ENCODE measurements at regions not wholly inside any gene's neighbourhood (a gene's known extent, or its start where the extent isn't known, plus 50 kb on each side); places are given as distances from the start of the nearest gene placed in this dataset.

DNA sequence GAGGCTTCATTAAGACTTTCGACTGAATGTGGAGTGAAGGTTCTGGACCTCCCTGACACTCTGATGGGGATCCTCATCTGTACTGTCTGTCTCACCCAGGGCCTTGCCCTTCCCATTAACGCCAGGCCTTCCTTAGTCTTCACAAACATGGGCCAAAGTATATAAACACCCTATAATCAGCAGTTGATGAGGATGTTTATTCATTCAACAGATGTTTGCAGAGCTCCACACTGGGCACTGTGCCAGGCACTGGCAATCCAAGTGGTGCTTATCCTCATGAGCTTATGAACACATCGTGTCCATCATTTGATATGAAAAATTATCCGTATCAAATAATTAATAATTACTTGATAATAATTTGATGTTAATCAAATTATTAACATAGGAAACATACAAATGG, 454.4 kb downstream of the FUT8 start:
- Histone ChIP-seq H3K9me3 (replicated peaks) (no peaks in the 10 kb centered on the region), H3K27ac (no peak overlapping the region), H3K36me3 (no peaks in the 10 kb centered on the region), H3K4me1 (replicated peaks) (no peaks in the 10 kb centered on the region), H3K27me3 (replicated peaks) (no peaks in the 10 kb centered on the region), H3K4me3 (no peak overlapping the region)
- DNase-seq (ENCODE audit: low read depth in 1 of 2, low spot score in 2 of 2) = no peak

DNA sequence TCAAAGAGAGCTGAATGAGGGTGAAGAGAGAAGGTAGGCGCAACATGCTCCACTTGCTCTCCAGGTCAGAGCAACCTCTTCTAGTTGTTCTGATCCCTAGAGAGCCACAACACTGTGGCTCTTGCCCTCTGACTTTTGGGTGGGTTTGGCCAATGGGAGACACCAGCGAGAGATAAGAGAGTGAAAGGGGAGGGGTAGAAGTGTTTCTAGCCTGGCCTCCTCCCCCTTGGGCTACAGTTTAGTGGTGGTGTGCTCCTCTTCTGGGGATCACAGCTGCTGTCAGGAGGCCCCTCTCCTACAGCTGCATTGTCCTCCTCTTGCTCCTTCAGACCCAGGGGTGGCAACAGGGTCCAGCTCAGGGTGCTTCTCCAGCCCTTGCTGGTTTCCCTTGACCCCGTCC, 454.8 kb downstream of the FUT8 start:
- H3K4me3 ChIP-seq = no peak overlapping the region
- no peak overlapping the region for H3K27ac ChIP-seq
- no peaks in the 10 kb centered on the region for H3K9me3 ChIP-seq (replicated peaks)
- H3K4me1 ChIP-seq (replicated peaks) = no peaks in the 10 kb centered on the region
- no peaks in the 10 kb centered on the region for H3K27me3 ChIP-seq (replicated peaks)
- no peak for DNase-seq (ENCODE audit: low read depth in 1 of 2, low spot score in 2 of 2)
- H3K36me3 ChIP-seq = no peaks in the 10 kb centered on the region

DNA sequence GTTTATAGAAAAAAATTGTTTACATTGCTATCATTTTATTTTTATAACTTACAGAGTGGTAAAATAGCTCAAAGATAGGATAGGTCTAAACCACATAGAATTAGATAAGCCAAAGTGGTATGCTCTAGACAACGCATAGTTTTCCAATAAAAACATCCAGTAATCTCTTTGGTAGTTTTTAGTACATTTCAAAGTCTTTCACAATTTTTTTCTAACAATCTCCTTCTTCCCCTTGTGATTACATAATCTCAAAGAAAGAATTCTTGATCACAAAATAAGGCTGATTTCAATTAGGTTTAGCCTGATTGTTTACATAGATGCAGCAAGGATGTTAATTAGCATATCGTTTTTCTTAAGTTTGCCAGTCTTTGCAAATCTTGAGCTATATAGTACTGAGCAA, 460.0 kb downstream of the FUT8 start:
- no peak for DNase-seq (ENCODE audit: low read depth in 1 of 2, low spot score in 2 of 2)

DNA sequence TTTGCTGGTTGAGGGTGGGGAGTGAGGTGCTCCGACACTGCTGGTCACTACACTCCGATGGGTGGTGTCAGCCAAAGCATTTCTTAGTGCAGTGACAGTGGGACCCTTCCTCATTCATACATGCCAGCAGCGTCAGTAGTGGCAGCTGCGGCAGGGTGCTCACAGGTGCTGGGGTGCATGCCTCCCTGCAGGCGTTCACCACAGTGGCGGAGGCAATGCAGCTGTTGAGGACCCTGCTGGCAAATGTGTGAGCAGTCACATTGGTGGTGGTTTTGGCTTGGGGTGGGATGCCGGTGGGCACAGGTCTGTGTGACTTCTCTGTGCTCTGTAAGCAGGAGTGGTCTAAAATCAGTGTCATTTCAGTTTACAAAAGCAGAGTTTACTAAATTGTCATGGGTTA, 464.6 kb downstream of the FUT8 start:
- no peaks in the 10 kb centered on the region for H3K4me1 ChIP-seq (replicated peaks)
- DNase-seq (ENCODE audit: low read depth in 1 of 2, low spot score in 2 of 2) = no peak
- H3K27ac ChIP-seq = no peak overlapping the region
- no peaks in the 10 kb centered on the region for H3K27me3 ChIP-seq (replicated peaks)
- H3K9me3 ChIP-seq (replicated peaks) = no peaks in the 10 kb centered on the region
- H3K36me3 ChIP-seq = no peaks in the 10 kb centered on the region
- no peak overlapping the region for H3K4me3 ChIP-seq

More for the DNA sequence above, 460.0 kb downstream of the FUT8 start:
- Histone ChIP-seq H3K27me3 (replicated peaks) (no peaks in the 10 kb centered on the region), H3K36me3 (no peaks in the 10 kb centered on the region), H3K4me1 (replicated peaks) (no peaks in the 10 kb centered on the region), H3K27ac (no peak overlapping the region), H3K4me3 (no peak overlapping the region), H3K9me3 (replicated peaks) (no peaks in the 10 kb centered on the region)

DNA sequence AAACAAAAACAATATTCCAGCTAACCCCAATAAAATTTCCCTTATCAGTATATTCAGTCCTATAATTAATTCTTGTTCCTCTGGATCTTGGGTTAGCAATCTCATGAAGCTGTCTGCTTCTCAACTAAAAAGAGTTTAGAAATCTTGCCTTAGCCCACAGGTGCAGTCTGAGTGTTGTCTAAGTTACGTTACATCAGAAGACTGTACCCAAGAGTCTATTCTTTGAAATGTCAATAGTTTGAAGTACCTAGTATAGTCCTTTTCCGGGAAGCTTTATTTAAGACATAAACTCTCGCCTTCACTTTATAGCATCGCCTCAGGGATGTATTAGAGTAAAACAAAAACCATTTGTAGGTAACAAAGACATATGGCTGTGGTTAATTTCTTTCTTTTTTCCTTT, 465.1 kb downstream of the FUT8 start:
- Histone ChIP-seq H3K9me3 (replicated peaks) (no peaks in the 10 kb centered on the region), H3K36me3 (no peaks in the 10 kb centered on the region)
- no peak for DNase-seq (ENCODE audit: low read depth in 1 of 2, low spot score in 2 of 2)

DNA sequence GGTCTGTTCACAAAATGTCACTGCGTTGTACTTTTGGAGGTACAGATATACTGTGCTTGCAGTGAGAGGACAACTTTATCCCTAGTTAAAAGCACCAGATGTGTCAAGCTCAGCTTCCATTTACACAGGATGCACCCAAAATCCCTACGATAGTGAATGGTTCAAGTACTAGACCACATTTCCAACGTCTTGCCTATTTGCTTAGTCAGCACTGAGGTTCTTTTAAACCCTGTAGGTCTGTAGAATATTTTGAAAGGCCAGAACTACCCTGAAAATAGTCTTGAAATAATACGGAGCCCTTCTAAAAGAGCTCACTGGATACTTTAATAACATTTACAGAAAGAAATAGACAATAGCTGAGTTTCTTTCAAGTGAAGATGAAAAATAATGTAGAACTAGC, 466.1 kb downstream of the FUT8 start:
- Histone ChIP-seq H3K4me1 (replicated peaks) (no peaks in the 10 kb centered on the region), H3K36me3 (no peaks in the 10 kb centered on the region), H3K4me3 (no peak overlapping the region), H3K27ac (no peak overlapping the region), H3K27me3 (replicated peaks) (no peaks in the 10 kb centered on the region), H3K9me3 (replicated peaks) (no peaks in the 10 kb centered on the region)
- no peak for DNase-seq (ENCODE audit: low read depth in 1 of 2, low spot score in 2 of 2)

More for the DNA sequence above, 465.1 kb downstream of the FUT8 start:
- no peak overlapping the region for H3K4me3 ChIP-seq
- no peaks in the 10 kb centered on the region for H3K27me3 ChIP-seq (replicated peaks)
- no peak overlapping the region for H3K27ac ChIP-seq
- H3K4me1 ChIP-seq (replicated peaks) = no peaks in the 10 kb centered on the region

DNA sequence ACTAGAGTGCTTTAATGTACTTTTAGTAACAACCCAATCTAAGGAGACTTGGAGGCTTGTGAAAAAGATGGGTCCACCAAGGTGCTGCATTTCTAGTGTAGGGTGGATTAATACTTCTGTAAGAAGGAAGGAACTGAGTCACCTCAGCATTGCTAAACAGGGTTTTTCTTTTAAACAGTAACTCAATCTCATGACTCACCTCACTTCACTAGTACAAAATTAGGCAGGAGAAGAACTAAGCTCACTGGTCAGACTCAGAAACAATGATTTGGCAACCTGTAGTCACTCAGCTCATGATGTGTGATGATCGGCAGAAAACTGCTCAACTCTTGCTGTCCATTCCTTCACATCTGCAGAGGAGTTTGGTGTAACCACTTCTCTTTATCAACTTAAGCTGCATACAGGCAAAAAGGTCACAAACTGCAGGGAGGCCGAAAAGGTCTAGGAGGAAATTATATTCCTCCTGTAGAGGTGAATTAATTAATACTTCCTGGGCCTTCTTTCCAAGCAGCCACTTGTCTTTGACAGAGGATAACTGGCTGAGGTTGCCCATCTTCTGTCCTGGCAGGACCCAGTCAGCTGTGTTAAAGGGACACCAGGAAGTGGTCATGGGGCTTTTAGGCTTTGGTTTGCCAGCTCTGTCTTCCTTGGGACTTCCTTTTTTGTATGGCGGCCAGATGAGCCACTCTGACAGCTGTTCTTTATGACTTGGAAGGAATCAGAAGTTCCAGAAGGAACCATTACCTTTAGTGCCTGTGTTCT, 466.9 kb downstream of the FUT8 start:
- H3K4me3 ChIP-seq = no peak overlapping the region
- H3K4me1 ChIP-seq (replicated peaks) = no peaks in the 10 kb centered on the region
- H3K27me3 ChIP-seq (replicated peaks) = no peaks in the 10 kb centered on the region
- H3K36me3 ChIP-seq = no peaks in the 10 kb centered on the region
- H3K9me3 ChIP-seq (replicated peaks) = no peaks in the 10 kb centered on the region
- no peak for DNase-seq (ENCODE audit: low read depth in 1 of 2, low spot score in 2 of 2)
- no peak overlapping the region for H3K27ac ChIP-seq

DNA sequence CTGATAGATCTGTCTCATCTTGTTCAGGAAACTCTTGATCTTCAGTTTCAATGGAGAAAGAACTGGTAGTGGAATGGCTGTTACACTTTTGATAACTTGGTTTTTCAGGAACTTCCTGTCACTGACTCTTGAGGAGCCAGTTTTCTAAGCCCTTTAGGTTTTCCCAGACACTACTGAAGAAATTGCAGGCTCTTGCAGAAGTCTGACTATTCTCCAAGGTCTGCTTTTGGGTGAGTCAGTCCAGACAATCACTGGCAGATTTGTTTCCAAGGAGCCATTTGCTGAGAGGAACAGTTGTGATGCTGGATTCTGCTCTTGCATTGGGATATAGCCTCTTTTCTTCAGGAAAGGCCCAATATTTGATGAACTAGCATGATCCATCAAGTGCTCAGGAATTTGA, 468.0 kb downstream of the FUT8 start:
- Histone ChIP-seq H3K27me3 (replicated peaks) (no peaks in the 10 kb centered on the region), H3K27ac (no peak overlapping the region), H3K4me3 (no peak overlapping the region), H3K4me1 (replicated peaks) (no peaks in the 10 kb centered on the region), H3K9me3 (replicated peaks) (no peaks in the 10 kb centered on the region), H3K36me3 (no peaks in the 10 kb centered on the region)
- DNase-seq (ENCODE audit: low read depth in 1 of 2, low spot score in 2 of 2) = no peak

DNA sequence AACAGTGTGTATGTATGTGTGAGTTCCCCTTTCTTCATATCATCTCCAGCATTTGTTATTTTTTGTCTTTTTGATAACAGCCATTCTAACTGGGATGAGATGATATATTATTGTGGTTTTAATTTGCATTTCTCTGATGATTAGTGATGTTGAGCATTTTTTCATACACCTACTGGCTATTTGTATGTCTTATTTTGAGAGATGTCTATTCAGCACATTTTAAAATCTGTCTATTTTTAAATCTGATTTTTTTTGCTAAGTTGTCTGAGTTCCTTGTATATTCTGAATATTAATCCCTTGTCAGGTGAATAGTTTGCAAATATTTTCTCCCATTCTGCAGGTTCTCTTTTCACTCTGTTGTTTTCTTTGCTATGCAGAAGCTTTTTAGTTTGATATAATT, 469.1 kb downstream of the FUT8 start:
- no peak for DNase-seq (ENCODE audit: low read depth in 1 of 2, low spot score in 2 of 2)
- H3K27ac ChIP-seq = no peak overlapping the region
- no peaks in the 10 kb centered on the region for H3K27me3 ChIP-seq (replicated peaks)
- H3K9me3 ChIP-seq (replicated peaks) = no peaks in the 10 kb centered on the region
- H3K4me3 ChIP-seq = no peak overlapping the region
- H3K4me1 ChIP-seq (replicated peaks) = no peaks in the 10 kb centered on the region
- no peaks in the 10 kb centered on the region for H3K36me3 ChIP-seq

DNA sequence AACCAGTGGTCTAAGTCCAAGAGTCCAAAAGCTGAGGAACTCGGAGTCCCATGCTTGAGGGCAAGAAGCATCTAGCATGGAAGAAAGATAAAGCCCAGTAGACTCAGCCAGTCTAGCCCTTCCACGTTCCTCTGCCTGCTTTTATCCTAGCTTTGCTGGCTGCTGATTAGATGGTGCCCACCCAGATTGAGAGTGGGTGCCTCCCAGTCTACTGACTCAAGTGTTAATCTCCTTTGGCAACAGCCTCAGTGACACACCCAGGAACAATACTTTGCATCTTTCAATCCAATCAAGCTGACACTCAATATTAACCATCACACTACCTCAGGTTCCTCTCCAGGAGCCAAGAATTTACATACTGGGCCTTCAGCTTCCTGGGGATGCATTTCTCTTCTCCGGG, 476.1 kb downstream of the FUT8 start:
- H3K27ac ChIP-seq = no peak overlapping the region
- no peak for DNase-seq (ENCODE audit: low read depth in 1 of 2, low spot score in 2 of 2)
- H3K36me3 ChIP-seq = no peaks in the 10 kb centered on the region
- H3K4me3 ChIP-seq = no peak overlapping the region
- no peaks in the 10 kb centered on the region for H3K27me3 ChIP-seq (replicated peaks)
- no peaks in the 10 kb centered on the region for H3K9me3 ChIP-seq (replicated peaks)
- no peaks in the 10 kb centered on the region for H3K4me1 ChIP-seq (replicated peaks)

DNA sequence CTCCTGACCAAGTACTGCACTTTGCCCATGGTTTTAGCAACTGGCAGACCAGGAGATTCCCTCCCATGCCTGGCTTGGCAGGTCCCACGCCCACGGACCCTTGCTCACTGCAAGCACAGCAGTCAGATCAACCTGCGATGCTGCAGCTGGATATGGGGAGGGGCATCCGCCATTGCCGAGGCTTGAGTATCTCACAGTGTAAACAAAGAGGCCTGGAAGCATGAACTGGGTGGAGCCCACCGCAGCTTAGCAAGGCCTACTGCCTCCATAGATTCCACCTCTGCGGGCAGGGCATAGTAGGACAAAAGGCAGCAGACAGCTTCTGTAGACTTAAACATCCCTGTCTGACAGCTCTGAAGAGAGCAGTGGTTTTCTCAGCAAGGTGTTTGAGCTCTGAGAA, 479.8 kb downstream of the FUT8 start:
- H3K4me1 ChIP-seq (replicated peaks) = no peaks in the 10 kb centered on the region

DNA sequence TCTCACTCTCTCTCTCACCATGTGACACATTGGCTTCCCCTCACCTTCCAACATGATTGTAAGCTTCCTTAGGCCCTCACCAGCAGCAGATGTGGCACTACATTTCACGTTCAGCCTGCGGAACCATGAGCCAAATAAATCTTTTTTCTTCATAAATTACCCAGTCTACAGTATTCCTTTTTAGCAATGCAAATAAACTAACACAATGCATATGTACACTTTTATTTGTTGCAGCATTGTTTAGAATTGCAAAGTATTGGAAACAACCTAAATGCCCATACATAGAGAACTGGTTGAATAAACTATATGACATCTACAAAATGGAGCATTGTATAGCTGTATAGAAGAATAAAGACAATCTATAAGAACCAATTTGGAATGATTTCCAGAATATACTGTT, 487.6 kb downstream of the FUT8 start:
- DNase-seq (ENCODE audit: low read depth in 1 of 2, low spot score in 2 of 2) = no peak
- Histone ChIP-seq H3K4me1 (replicated peaks) (no peaks in the 10 kb centered on the region), H3K4me3 (no peak overlapping the region), H3K27ac (no peak overlapping the region), H3K9me3 (replicated peaks) (no peaks in the 10 kb centered on the region), H3K27me3 (replicated peaks) (no peaks in the 10 kb centered on the region), H3K36me3 (no peaks in the 10 kb centered on the region)

More for the DNA sequence above, 479.8 kb downstream of the FUT8 start:
- no peak overlapping the region for H3K4me3 ChIP-seq
- H3K36me3 ChIP-seq = no peaks in the 10 kb centered on the region
- DNase-seq (ENCODE audit: low read depth in 1 of 2, low spot score in 2 of 2) = no peak
- no peak overlapping the region for H3K27ac ChIP-seq
- H3K27me3 ChIP-seq (replicated peaks) = no peaks in the 10 kb centered on the region
- H3K9me3 ChIP-seq (replicated peaks) = no peaks in the 10 kb centered on the region

DNA sequence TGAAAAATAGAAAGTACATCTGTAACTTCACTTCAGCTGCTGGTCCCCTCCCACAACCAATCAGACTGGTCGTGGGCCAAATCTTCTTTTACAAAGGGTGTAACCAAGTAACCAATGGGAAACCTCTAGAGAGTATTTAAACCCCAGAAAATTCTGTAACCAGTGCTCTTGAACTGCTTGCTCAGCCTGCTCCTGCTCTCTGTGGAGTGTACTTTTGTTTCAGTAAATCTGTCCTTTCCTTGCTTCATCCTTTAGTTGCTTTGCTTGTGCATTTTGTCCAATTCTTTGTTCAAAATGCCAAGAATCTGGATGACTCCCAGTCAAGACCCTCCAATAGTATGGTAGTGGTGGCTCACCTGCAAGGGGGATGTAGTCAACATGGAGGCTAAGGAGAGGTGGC, 489.1 kb downstream of the FUT8 start:
- Histone ChIP-seq H3K27ac (no peak overlapping the region), H3K9me3 (replicated peaks) (no peaks in the 10 kb centered on the region), H3K27me3 (replicated peaks) (no peaks in the 10 kb centered on the region), H3K36me3 (no peaks in the 10 kb centered on the region), H3K4me1 (replicated peaks) (no peaks in the 10 kb centered on the region), H3K4me3 (no peak overlapping the region)
- DNase-seq (ENCODE audit: low read depth in 1 of 2, low spot score in 2 of 2) = no peak

DNA sequence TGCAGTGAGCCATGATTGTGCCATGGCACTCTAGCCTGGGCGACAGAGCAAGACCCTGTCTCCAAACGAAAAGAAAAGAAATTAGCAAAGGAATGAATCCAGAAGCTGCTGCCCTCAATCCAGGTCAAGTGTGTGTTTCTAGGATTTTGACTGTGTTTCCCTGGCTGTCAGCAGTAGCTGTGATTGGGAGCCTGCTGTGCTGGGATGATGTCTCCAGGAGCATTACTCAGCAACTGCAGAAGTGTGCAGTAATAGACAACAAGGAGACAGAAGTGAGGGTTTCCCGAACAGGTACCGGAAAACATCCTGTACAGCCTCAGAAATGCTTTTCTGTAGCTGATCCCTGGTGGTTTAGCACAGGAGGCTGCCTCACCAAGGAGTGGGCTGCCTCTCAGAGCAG, 492.5 kb downstream of the FUT8 start:
- no peaks in the 10 kb centered on the region for H3K9me3 ChIP-seq (replicated peaks)

DNA sequence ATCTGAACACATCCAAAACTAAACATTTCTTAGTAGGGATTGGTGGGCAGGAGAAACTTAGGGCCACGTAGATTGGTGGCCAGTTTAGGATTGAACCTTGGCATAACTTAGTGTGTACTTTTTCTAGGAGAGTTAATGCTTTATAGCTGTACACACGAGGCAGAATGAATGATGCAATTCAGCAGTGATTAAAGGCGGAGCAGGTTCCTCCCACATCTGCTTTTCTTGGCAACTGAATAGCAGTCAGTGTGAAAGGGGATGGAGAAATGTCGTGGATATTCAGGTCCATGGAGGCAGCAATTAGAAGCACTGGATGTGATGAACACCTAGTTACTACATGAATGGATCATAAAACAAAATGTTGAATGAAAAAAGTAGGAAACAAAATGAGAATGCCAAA, 493.8 kb downstream of the FUT8 start:
- Histone ChIP-seq H3K4me3 (no peak overlapping the region), H3K9me3 (replicated peaks) (no peaks in the 10 kb centered on the region), H3K27ac (no peak overlapping the region), H3K4me1 (replicated peaks) (no peaks in the 10 kb centered on the region), H3K36me3 (no peaks in the 10 kb centered on the region), H3K27me3 (replicated peaks) (no peaks in the 10 kb centered on the region)
- DNase-seq (ENCODE audit: low read depth in 1 of 2, low spot score in 2 of 2) = no peak

More for the DNA sequence above, 492.5 kb downstream of the FUT8 start:
- Histone ChIP-seq H3K4me1 (replicated peaks) (no peaks in the 10 kb centered on the region), H3K27ac (no peak overlapping the region), H3K27me3 (replicated peaks) (no peaks in the 10 kb centered on the region), H3K36me3 (no peaks in the 10 kb centered on the region), H3K4me3 (no peak overlapping the region)
- DNase-seq (ENCODE audit: low read depth in 1 of 2, low spot score in 2 of 2) = no peak

Measured in SJSA1 (cell line).